IgD-negative memory B cell (primary cell): ENCODE measurements at regions not wholly inside any gene's neighbourhood (a gene's known extent, or its start where the extent isn't known, plus 50 kb on each side); places are given as distances from the start of the nearest gene placed in this dataset.

ENCODE experiments used
- H3K27ac Mint-ChIP-seq, 3 donors: one replicate each; pipeline ENCODE4 v1.8.0; 2020 to 2022; ENCODE audit warnings: mild to moderate bottlenecking in 3 of 3, mixed read lengths in 3 of 3, moderate library complexity in 1 of 3
- H3K27me3 Mint-ChIP-seq: one replicate; pipeline ENCODE4 v1.8.0; 2021; ENCODE audit warnings: mixed read lengths
- H3K36me3 Mint-ChIP-seq: one replicate; pipeline ENCODE4 v1.8.0; 2020; ENCODE audit warnings: mild to moderate bottlenecking, mixed read lengths
- H3K4me1 Mint-ChIP-seq, 3 donors: one replicate each; pipeline ENCODE4 v1.8.0; 2020 to 2022; ENCODE audit warnings: mixed read lengths in 3 of 3, mild to moderate bottlenecking in 1 of 3
- H3K4me3 Mint-ChIP-seq, 4 donors: one replicate each; pipeline ENCODE4 v1.8.0; 2020 to 2022; ENCODE audit warnings: mild to moderate bottlenecking in 4 of 4, mixed read lengths in 4 of 4, moderate library complexity in 3 of 4
- H3K9me3 Mint-ChIP-seq, 3 donors: one replicate each; pipeline ENCODE4 v1.8.0; 2020 to 2021; ENCODE audit warnings: mixed read lengths in 3 of 3, mild to moderate bottlenecking in 1 of 3

- Mint-ChIP-seq H3K27me3 (no peaks in the 10 kb centered on the region), H3K4me3 (no peak overlapping the region), H3K27ac (no peak overlapping the region)
These were observed 59.1 kb upstream of the PPP2R2D start for GRCh38 chr10:131841661-131842139.

GRCh38 chr10:131842351-131843088 is 58.3 kb upstream of the PPP2R2D start:
- no peaks in the 10 kb centered on the region for H3K36me3 Mint-ChIP-seq
- no peaks in the 10 kb centered on the region for H3K4me1 Mint-ChIP-seq
- no peak overlapping the region for H3K27ac Mint-ChIP-seq
- H3K27me3 Mint-ChIP-seq, result no peaks in the 10 kb centered on the region
- peaks cover 0 to 3% (median 0%) of the 10 kb centered on the region in 3 donors for H3K9me3 Mint-ChIP-seq
- no peak overlapping the region for H3K4me3 Mint-ChIP-seq

More at GRCh38 chr10:131841661-131842139, 59.1 kb upstream of the PPP2R2D start:
- H3K36me3 Mint-ChIP-seq, result no peaks in the 10 kb centered on the region
- H3K4me1 Mint-ChIP-seq, result no peaks in the 10 kb centered on the region
- H3K9me3 Mint-ChIP-seq, result peaks cover 0 to 3% (median 0%) of the 10 kb centered on the region in 3 donors

GRCh38 chr10:131843089-131843595 is 57.7 kb upstream of the PPP2R2D start:
- peak overlapping the region in 1 of 3 donors; percentile 20 for H3K27ac Mint-ChIP-seq
- H3K9me3 Mint-ChIP-seq, result peaks cover 0 to 3% (median 0%) of the 10 kb centered on the region in 3 donors
- no peaks in the 10 kb centered on the region for H3K4me1 Mint-ChIP-seq
- H3K36me3 Mint-ChIP-seq, result no peaks in the 10 kb centered on the region
- H3K4me3 Mint-ChIP-seq, result no peak overlapping the region
- H3K27me3 Mint-ChIP-seq, result no peaks in the 10 kb centered on the region

DNA sequence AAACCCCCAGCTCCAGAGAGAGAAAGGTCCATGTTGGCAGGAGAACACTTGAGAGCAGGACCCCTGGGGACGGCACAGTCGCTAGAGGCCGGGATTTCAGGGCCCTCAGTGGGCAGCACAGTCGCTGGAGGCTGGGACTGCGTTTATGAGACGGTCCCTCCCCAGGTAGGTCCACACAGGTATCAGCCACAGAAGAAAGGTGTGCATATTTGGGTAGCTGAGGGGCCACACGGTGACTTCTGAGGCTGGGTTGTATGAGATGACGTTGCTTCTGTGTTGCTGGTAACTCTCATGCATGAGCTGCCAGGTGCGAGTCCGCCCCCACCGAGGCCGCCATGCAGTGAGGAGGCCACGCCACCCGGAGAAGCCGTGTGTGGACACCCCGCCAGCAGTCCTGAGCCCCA is 56.9 kb upstream of the PPP2R2D start:
- H3K4me3 Mint-ChIP-seq, result peak overlapping the region in 1 of 4 donors; percentile 10
- H3K4me1 Mint-ChIP-seq, result no peaks in the 10 kb centered on the region
- H3K9me3 Mint-ChIP-seq, result peaks cover 0 to 3% (median 0%) of the 10 kb centered on the region in 3 donors
- H3K27me3 Mint-ChIP-seq, result no peaks in the 10 kb centered on the region
- peak overlapping the region in 1 of 3 donors; percentile 20 for H3K27ac Mint-ChIP-seq
- H3K36me3 Mint-ChIP-seq, result no peaks in the 10 kb centered on the region

GRCh38 chr10:131844529-131845084 is 56.2 kb upstream of the PPP2R2D start:
- Mint-ChIP-seq H3K27me3 (no peaks in the 10 kb centered on the region), H3K36me3 (no peaks in the 10 kb centered on the region), H3K4me3 (no peak overlapping the region), H3K27ac (no peak overlapping the region), H3K9me3 (peaks cover 0 to 3% (median 0%) of the 10 kb centered on the region in 3 donors), H3K4me1 (no peaks in the 10 kb centered on the region)

DNA sequence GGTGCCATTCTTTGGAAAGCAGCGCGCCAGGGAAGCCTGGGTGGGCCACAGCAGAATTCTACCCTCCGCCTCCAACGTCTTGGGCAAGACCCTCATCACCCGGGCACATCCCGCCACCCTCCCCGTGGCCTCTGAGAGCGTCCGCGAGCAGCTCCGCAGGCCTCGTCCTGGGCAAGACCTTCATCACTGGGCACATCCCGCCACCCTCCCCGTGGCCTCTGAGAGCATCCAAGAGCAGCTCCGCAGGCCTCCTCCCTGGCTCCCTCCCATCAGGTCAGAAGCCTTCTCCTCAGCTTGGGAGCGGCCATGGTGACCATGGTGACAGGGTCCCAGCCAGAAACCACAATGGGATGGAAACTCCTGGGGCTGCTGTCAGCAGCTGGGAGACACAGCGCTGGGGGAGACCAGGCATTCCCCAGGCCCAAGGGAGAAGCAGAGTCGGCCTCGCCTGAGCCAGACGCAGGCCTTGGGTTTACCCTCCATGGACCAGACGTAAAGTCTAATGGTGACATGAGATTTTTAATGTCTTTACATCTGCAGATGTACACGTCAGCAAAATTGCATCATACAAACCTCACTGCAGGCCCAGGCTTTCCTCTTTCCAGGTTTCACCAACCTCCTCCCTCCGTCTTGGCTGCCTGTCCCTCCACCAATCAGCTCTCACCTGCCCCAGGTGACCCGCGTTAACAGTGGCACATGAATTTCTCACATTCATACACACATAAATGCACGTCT is 55.1 kb upstream of the PPP2R2D start:
- no peaks in the 10 kb centered on the region for H3K4me1 Mint-ChIP-seq
- no peak overlapping the region for H3K4me3 Mint-ChIP-seq
- H3K27ac Mint-ChIP-seq, result no peak overlapping the region
- H3K36me3 Mint-ChIP-seq, result no peaks in the 10 kb centered on the region
- no peaks in the 10 kb centered on the region for H3K27me3 Mint-ChIP-seq
- H3K9me3 Mint-ChIP-seq, result peaks cover 0 to 3% (median 0%) of the 10 kb centered on the region in 3 donors

DNA sequence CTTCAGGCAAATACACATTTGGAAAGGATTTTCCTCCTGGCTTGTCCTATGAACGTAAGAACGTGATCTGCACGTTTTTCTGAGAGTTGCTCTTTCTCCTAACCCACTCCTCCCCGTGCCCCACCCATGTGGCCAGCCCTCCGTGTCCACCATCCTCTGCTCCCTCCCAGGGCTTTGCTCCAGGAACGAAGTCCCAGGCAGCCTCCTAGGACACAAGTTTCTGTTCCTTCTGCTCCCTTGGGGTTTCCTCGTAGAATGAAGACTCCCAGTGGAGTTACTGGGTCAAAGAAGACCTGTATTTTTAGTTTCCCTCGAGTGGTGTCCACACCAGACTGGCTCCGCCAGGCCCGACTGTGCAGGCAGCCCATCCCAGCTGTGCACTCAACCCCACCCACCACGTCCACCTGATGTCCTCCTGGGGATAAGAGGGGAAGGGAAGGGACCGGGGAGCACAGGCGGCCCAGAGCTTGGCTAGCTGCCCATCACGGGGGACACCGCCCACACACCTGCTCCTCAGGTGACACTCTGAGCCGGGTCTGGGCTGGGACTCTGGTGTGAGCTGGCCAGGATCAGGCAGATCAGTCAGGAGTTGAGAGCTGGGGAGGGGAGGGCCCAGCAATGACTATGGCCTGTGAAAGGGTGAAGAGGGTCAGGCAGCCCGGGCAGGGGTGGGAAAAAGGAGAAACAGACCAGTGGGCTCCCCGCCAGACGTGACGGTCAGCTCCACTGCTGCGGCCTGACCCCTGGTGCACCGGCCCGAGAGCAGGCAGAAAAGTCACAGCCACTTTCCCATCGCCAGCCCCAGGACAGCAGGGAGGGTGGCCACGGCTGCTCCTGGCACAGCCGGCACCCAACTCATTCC is 54.3 kb upstream of the PPP2R2D start:
- Mint-ChIP-seq H3K36me3 (no peaks in the 10 kb centered on the region), H3K4me3 (no peak overlapping the region), H3K27ac (no peak overlapping the region), H3K9me3 (peaks cover 0 to 3% (median 0%) of the 10 kb centered on the region in 3 donors), H3K4me1 (no peaks in the 10 kb centered on the region), H3K27me3 (no peaks in the 10 kb centered on the region)

- Mint-ChIP-seq H3K9me3 (peaks cover 0 to 3% (median 0%) of the 10 kb centered on the region in 3 donors), H3K27ac (no peak overlapping the region), H3K27me3 (no peaks in the 10 kb centered on the region), H3K4me1 (no peaks in the 10 kb centered on the region), H3K36me3 (no peaks in the 10 kb centered on the region), H3K4me3 (no peak overlapping the region)
These were observed 53.5 kb upstream of the PPP2R2D start for GRCh38 chr10:131847241-131847783.

GRCh38 chr10:131848296-131848695 is 52.5 kb upstream of the PPP2R2D start:
- Mint-ChIP-seq H3K4me1 (no peaks in the 10 kb centered on the region), H3K36me3 (no peaks in the 10 kb centered on the region), H3K4me3 (no peak overlapping the region), H3K27ac (no peak overlapping the region), H3K9me3 (peaks cover 0 to 3% (median 0%) of the 10 kb centered on the region in 3 donors), H3K27me3 (no peaks in the 10 kb centered on the region)

DNA sequence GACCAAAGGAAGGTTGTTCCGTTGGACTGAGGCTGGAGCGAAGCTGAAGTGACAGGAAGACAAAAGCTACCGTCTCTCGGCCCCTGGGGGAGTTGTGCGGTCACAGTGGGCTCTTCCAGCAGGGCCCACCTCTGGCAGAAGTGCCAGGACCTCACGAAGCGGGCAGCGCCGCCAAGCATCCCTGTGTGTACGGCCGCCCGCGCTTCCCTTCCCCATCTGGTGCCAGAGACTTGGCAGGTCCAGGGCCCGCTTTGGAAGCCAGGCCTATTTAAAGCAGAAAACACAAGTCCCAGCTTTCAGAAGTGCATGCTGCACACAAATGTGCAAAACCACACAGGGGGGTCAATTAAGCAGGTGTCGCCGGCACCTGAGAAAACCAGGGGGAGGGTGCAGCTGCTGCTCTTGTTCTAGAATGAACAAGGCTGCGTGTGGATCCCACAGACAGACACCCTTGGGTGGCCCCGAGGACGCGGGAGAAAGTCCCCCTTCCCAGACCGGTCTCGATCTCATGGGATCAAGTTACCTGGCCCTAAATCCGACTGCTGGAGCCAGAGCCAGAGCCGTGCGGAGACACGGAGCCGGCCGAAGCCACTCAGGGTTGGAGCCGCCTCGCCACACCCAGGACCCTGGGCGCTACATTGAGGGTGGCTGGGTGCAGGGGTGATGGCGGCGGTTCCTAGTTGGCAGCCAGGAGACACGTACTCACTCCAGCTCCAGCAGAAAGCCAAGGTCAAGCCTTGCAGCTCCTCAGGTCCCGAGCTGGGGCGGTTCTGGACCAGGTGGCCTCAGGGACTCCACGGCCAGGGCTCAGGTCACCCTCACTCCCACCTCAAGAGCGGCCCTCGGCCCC is 51.8 kb upstream of the PPP2R2D start:
- Mint-ChIP-seq H3K27me3 (no peaks in the 10 kb centered on the region), H3K9me3 (peaks cover 0 to 3% (median 0%) of the 10 kb centered on the region in 3 donors), H3K27ac (no peak overlapping the region), H3K4me1 (no peaks in the 10 kb centered on the region), H3K36me3 (no peaks in the 10 kb centered on the region), H3K4me3 (no peak overlapping the region)

DNA sequence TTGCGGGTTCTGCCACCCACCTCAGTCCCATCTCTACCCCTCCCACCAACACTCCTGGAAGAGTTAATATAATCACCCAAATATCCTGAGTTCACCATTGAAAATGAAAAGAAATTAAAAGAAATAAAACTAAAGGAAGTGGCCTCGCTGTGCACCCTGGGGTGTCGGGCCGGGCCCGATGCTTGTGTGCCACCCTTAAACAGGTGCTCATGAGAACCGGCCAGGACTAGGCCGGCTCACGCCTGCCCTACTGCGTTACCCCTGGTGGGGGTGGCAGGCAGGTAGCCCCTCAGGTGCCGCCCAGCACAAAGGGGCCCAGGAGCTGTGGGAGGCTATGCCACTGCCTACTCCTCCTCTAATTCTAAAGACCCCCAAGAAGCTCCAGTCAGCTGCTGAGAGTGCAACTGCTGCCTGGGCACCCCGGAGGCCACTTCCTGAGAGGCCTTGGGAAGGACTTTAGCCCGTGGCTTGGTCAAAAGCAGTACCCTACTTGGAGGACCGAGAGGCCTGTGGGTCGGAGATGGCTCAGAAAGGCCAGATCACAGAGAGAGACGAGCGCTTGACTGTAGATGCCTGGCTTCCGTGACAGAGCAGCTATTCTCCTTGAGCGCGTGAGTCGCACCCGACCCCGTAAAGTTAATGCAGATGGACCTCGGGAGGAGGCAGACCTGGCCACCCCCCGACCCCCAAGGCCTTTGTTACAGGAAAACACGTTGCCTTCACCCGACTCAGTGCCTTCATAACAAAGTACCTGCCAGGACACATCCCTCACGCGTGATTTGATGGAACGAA is 51.0 kb upstream of the PPP2R2D start:
- peaks cover 0 to 3% (median 0%) of the 10 kb centered on the region in 3 donors for H3K9me3 Mint-ChIP-seq
- H3K4me1 Mint-ChIP-seq, result no peaks in the 10 kb centered on the region
- H3K4me3 Mint-ChIP-seq, result no peak overlapping the region
- no peaks in the 10 kb centered on the region for H3K36me3 Mint-ChIP-seq
- no peaks in the 10 kb centered on the region for H3K27me3 Mint-ChIP-seq
- no peak overlapping the region for H3K27ac Mint-ChIP-seq

- no peak overlapping the region for H3K27ac Mint-ChIP-seq
- H3K27me3 Mint-ChIP-seq, result no peaks in the 10 kb centered on the region
- H3K4me1 Mint-ChIP-seq, result no peaks in the 10 kb centered on the region
- no peak overlapping the region for H3K4me3 Mint-ChIP-seq
- no peaks in the 10 kb centered on the region for H3K9me3 Mint-ChIP-seq
- H3K36me3 Mint-ChIP-seq, result no peaks in the 10 kb centered on the region
These were observed 50.4 kb upstream of the PPP2R2D start for GRCh38 chr10:131850383-131850870.
